ENCODE measurements at regions not wholly inside any gene's neighbourhood (a gene's known extent, or its start where the extent isn't known, plus 50 kb on each side); places are given as distances from the start of the nearest gene placed in this dataset.
A peak's percentile ranks its signal among the peaks of the same experiment; 100 is the strongest.

GRCh38 chr5:87499478-87500410, 87.0 kb upstream of the CCNH start:
- no peak overlapping the region for H3K27ac ChIP-seq
- no peak for TF ChIP-seq CTCF (conservative IDR thresholded peaks at IDR 0.05; ENCODE audit: low read depth)
- CTCF ChIA-PET: interaction anchor here (0.6 kb wide), 1 partner anchor 204 kb away, joined by 4 read pairs; no protein-coding TSS in a partner anchor
- POLR2A ChIA-PET (ENCODE audit: low non-redundant PET): no interaction called here
- DNase-seq (ENCODE audit: low spot score): peak; percentile 15
